GM19043 (cell line): ENCODE measurements at regions not wholly inside any gene's neighbourhood (a gene's known extent, or its start where the extent isn't known, plus 50 kb on each side); places are given as distances from the start of the nearest gene placed in this dataset.

Source experiments
- ATAC-seq: cut with Tn5 transposase; IDR thresholded peaks from one replicate; pipeline ENCODE4 v1.9.1; 2021; ENCODE audit warnings: low read depth; ENCODE audit not compliant: unreplicated experiment

GRCh38 chr3:42013691-42014457 is 52.0 kb upstream of the ULK4 start:
- no peak for ATAC-seq

- ATAC-seq, result peak; percentile 79
These were observed 51.2 kb upstream of the ULK4 start for GRCh38 chr3:42012935-42013690.

GRCh38 chr3:42012383-42012934 is 50.6 kb upstream of the ULK4 start:
- ATAC-seq, result peak; percentile 32
